ENCODE measurements at regions not wholly inside any gene's neighbourhood (a gene's known extent, or its start where the extent isn't known, plus 50 kb on each side); places are given as distances from the start of the nearest gene placed in this dataset.

- Mint-ChIP-seq H3K36me3 (no peaks in the 10 kb centered on the region), H3K27ac (no peak overlapping the region), H3K27me3 (peaks cover 7% of the 10 kb centered on the region), H3K4me1 (no peaks in the 10 kb centered on the region), H3K4me3 (no peak overlapping the region), H3K9me3 (no peaks in the 10 kb centered on the region)
These were observed 224.8 kb downstream of the ENC1 start for GRCh38 chr5:74415695-74416102.

GRCh38 chr5:74414228-74414627 lies 226.3 kb downstream of the ENC1 start:
- no peaks in the 10 kb centered on the region for H3K4me1 Mint-ChIP-seq
- no peak overlapping the region for H3K27ac Mint-ChIP-seq
- H3K27me3 Mint-ChIP-seq, result peaks cover 9% of the 10 kb centered on the region
- no peak overlapping the region for H3K4me3 Mint-ChIP-seq
- no peaks in the 10 kb centered on the region for H3K36me3 Mint-ChIP-seq
- H3K9me3 Mint-ChIP-seq, result no peaks in the 10 kb centered on the region

GRCh38 chr5:74413403-74414048 lies 227.0 kb downstream of the ENC1 start:
- H3K9me3 Mint-ChIP-seq, result no peaks in the 10 kb centered on the region
- H3K27ac Mint-ChIP-seq, result no peak overlapping the region
- no peak overlapping the region for H3K4me3 Mint-ChIP-seq
- no peaks in the 10 kb centered on the region for H3K36me3 Mint-ChIP-seq
- H3K27me3 Mint-ChIP-seq, result peaks cover 10% of the 10 kb centered on the region
- no peaks in the 10 kb centered on the region for H3K4me1 Mint-ChIP-seq

- Mint-ChIP-seq H3K4me1 (no peaks in the 10 kb centered on the region), H3K27ac (no peak overlapping the region), H3K27me3 (peaks cover 10% of the 10 kb centered on the region), H3K9me3 (no peaks in the 10 kb centered on the region), H3K36me3 (no peaks in the 10 kb centered on the region), H3K4me3 (no peak overlapping the region)
These were observed 228.5 kb downstream of the ENC1 start for GRCh38 chr5:74412066-74412465.

GRCh38 chr5:74409712-74410111 lies 230.8 kb downstream of the ENC1 start:
- H3K36me3 Mint-ChIP-seq, result no peaks in the 10 kb centered on the region
- no peak overlapping the region for H3K4me3 Mint-ChIP-seq
- H3K27ac Mint-ChIP-seq, result no peak overlapping the region
- no peaks in the 10 kb centered on the region for H3K9me3 Mint-ChIP-seq
- H3K27me3 Mint-ChIP-seq, result peaks cover 10% of the 10 kb centered on the region
- H3K4me1 Mint-ChIP-seq, result no peaks in the 10 kb centered on the region

- Mint-ChIP-seq H3K36me3 (no peaks in the 10 kb centered on the region), H3K4me3 (no peak overlapping the region), H3K27ac (no peak overlapping the region), H3K27me3 (peaks cover 10% of the 10 kb centered on the region), H3K9me3 (no peaks in the 10 kb centered on the region), H3K4me1 (no peaks in the 10 kb centered on the region)
These were observed 231.3 kb downstream of the ENC1 start for GRCh38 chr5:74409166-74409706.

- peaks cover 8% of the 10 kb centered on the region for H3K27me3 Mint-ChIP-seq
- H3K9me3 Mint-ChIP-seq, result no peaks in the 10 kb centered on the region
- no peaks in the 10 kb centered on the region for H3K36me3 Mint-ChIP-seq
- H3K4me3 Mint-ChIP-seq, result no peak overlapping the region
- no peak overlapping the region for H3K27ac Mint-ChIP-seq
- H3K4me1 Mint-ChIP-seq, result no peaks in the 10 kb centered on the region
These were observed 232.1 kb downstream of the ENC1 start for GRCh38 chr5:74408150-74409043.

- Mint-ChIP-seq H3K9me3 (no peaks in the 10 kb centered on the region), H3K4me3 (no peak overlapping the region), H3K4me1 (peaks cover 5% of the 10 kb centered on the region), H3K36me3 (no peaks in the 10 kb centered on the region), H3K27ac (no peak overlapping the region), H3K27me3 (peaks cover 8% of the 10 kb centered on the region)
These were observed 232.8 kb downstream of the ENC1 start for GRCh38 chr5:74407701-74408100.

- Mint-ChIP-seq H3K27me3 (peaks cover 5% of the 10 kb centered on the region), H3K27ac (no peak overlapping the region), H3K4me1 (peaks cover 13% of the 10 kb centered on the region), H3K36me3 (no peaks in the 10 kb centered on the region), H3K9me3 (no peaks in the 10 kb centered on the region), H3K4me3 (no peak overlapping the region)
These were observed 233.7 kb downstream of the ENC1 start for GRCh38 chr5:74406844-74407243.

GRCh38 chr5:74405593-74405992 lies 234.9 kb downstream of the ENC1 start:
- Mint-ChIP-seq H3K9me3 (no peaks in the 10 kb centered on the region), H3K4me1 (peaks cover 13% of the 10 kb centered on the region), H3K27ac (no peak overlapping the region), H3K27me3 (peaks cover 3% of the 10 kb centered on the region), H3K36me3 (no peaks in the 10 kb centered on the region), H3K4me3 (no peak overlapping the region)

- no peak overlapping the region for H3K27ac Mint-ChIP-seq
- peaks cover 3% of the 10 kb centered on the region for H3K27me3 Mint-ChIP-seq
- no peak overlapping the region for H3K4me3 Mint-ChIP-seq
- peaks cover 13% of the 10 kb centered on the region for H3K4me1 Mint-ChIP-seq
- H3K9me3 Mint-ChIP-seq, result no peaks in the 10 kb centered on the region
- H3K36me3 Mint-ChIP-seq, result no peaks in the 10 kb centered on the region
These were observed 235.7 kb downstream of the ENC1 start for GRCh38 chr5:74404574-74405508.

- Mint-ChIP-seq H3K27ac (no peak overlapping the region), H3K9me3 (no peaks in the 10 kb centered on the region), H3K36me3 (no peaks in the 10 kb centered on the region), H3K4me1 (peaks cover 13% of the 10 kb centered on the region), H3K4me3 (no peak overlapping the region), H3K27me3 (peaks cover under 1% of the 10 kb centered on the region)
These were observed 236.8 kb downstream of the ENC1 start for GRCh38 chr5:74403771-74404170.

- Mint-ChIP-seq H3K36me3 (no peaks in the 10 kb centered on the region), H3K4me1 (peaks cover 13% of the 10 kb centered on the region), H3K27me3 (no peaks in the 10 kb centered on the region), H3K9me3 (no peaks in the 10 kb centered on the region), H3K27ac (no peak overlapping the region), H3K4me3 (no peak overlapping the region)
These were observed 238.0 kb downstream of the ENC1 start for GRCh38 chr5:74402553-74402952.

- Mint-ChIP-seq H3K27ac (no peak overlapping the region), H3K4me1 (peaks cover 13% of the 10 kb centered on the region), H3K9me3 (no peaks in the 10 kb centered on the region), H3K36me3 (no peaks in the 10 kb centered on the region), H3K27me3 (no peaks in the 10 kb centered on the region), H3K4me3 (no peak overlapping the region)
These were observed 238.6 kb downstream of the ENC1 start for GRCh38 chr5:74401946-74402320.

GRCh38 chr5:74401281-74401945 lies 239.1 kb downstream of the ENC1 start:
- Mint-ChIP-seq H3K27ac (no peak overlapping the region), H3K27me3 (no peaks in the 10 kb centered on the region), H3K9me3 (no peaks in the 10 kb centered on the region), H3K36me3 (no peaks in the 10 kb centered on the region), H3K4me3 (no peak overlapping the region), H3K4me1 (peaks cover 13% of the 10 kb centered on the region)
